ENCODE measurements at regions not wholly inside any gene's neighbourhood (a gene's known extent, or its start where the extent isn't known, plus 50 kb on each side); places are given as distances from the start of the nearest gene placed in this dataset.

- no peak for TF ChIP-seq CTCF (IDR thresholded peaks at IDR 0.05; ENCODE audit: insufficient read depth, low read length)
- H3K4me3 ChIP-seq (ENCODE audit: low read depth, low read length): no peak overlapping the region
- no peak for DNase-seq (ENCODE audit: low read depth)
These were observed 259.6 kb upstream of the ATP2B1 start for GRCh38 chr12:89968151-89968700.

- no peak overlapping the region for H3K4me3 ChIP-seq (ENCODE audit: low read depth, low read length)
- DNase-seq (ENCODE audit: low read depth): no peak
- no peak for TF ChIP-seq CTCF (IDR thresholded peaks at IDR 0.05; ENCODE audit: insufficient read depth, low read length)
These were observed 258.0 kb upstream of the ATP2B1 start for GRCh38 chr12:89966495-89967240.

- TF ChIP-seq CTCF (IDR thresholded peaks at IDR 0.05; ENCODE audit: insufficient read depth, low read length): no peak
- H3K4me3 ChIP-seq (ENCODE audit: low read depth, low read length): no peak overlapping the region
- no peak for DNase-seq (ENCODE audit: low read depth)
These were observed 257.4 kb upstream of the ATP2B1 start for GRCh38 chr12:89965993-89966392.

- TF ChIP-seq CTCF (IDR thresholded peaks at IDR 0.05; ENCODE audit: insufficient read depth, low read length): peak; percentile 23
- DNase-seq (ENCODE audit: low read depth): no peak
- no peak overlapping the region for H3K4me3 ChIP-seq (ENCODE audit: low read depth, low read length)
These were observed 254.0 kb upstream of the ATP2B1 start for GRCh38 chr12:89962648-89963047.

GRCh38 chr12:89960607-89961394 lies 252.2 kb upstream of the ATP2B1 start:
- no peak overlapping the region for H3K4me3 ChIP-seq (ENCODE audit: low read depth, low read length)
- TF ChIP-seq CTCF (IDR thresholded peaks at IDR 0.05; ENCODE audit: insufficient read depth, low read length): no peak
- peak; percentile 23 for DNase-seq (ENCODE audit: low read depth)

GRCh38 chr12:89960011-89960507 lies 251.4 kb upstream of the ATP2B1 start:
- TF ChIP-seq CTCF (IDR thresholded peaks at IDR 0.05; ENCODE audit: insufficient read depth, low read length): no peak
- DNase-seq (ENCODE audit: low read depth): no peak
- no peak overlapping the region for H3K4me3 ChIP-seq (ENCODE audit: low read depth, low read length)
